ENCODE measurements at regions not wholly inside any gene's neighbourhood (a gene's known extent, or its start where the extent isn't known, plus 50 kb on each side); places are given as distances from the start of the nearest gene placed in this dataset.

GRCh38 chr2:18245375-18245774 is 315.1 kb downstream of the RDH14 start:
- TF ChIP-seq CTCF (IDR thresholded peaks at IDR 0.05), result no peak
- TF ChIP-seq POLR2A (IDR thresholded peaks at IDR 0.05), result no peak
